ENCODE measurements at regions not wholly inside any gene's neighbourhood (a gene's known extent, or its start where the extent isn't known, plus 50 kb on each side); places are given as distances from the start of the nearest gene placed in this dataset.

- TF ChIP-seq GATA3 (IDR thresholded peaks at IDR 0.05; ENCODE audit: low read depth, low read length), result no peak
- TF ChIP-seq GATA2 (IDR thresholded peaks at IDR 0.05; ENCODE audit: low read depth, low read length), result no peak
Measured at GRCh38 chr5:125012727-125013451, 266.4 kb upstream of the ZNF608 start.

Measured in SH-SY5Y (cell line).